Endothelial cell of umbilical vein (primary cell): ENCODE measurements at regions not wholly inside any gene's neighbourhood (a gene's known extent, or its start where the extent isn't known, plus 50 kb on each side); places are given as distances from the start of the nearest gene placed in this dataset.

ENCODE experiments used
- EZH2 ChIP-seq: IDR thresholded peaks from 2 replicates; pipeline ENCODE4 v1.6.1; 2012; ENCODE audit warnings: borderline replicate concordance, low read depth, mild to moderate bottlenecking, moderate library complexity, low read length, inconsistent platforms; ENCODE audit not compliant: severe bottlenecking
- JUN ChIP-seq: IDR thresholded peaks from 2 replicates; pipeline ENCODE4 v1.6.1; 2011; ENCODE audit warnings: borderline replicate concordance, low read depth; ENCODE audit not compliant: insufficient read length, insufficient read depth
- MYC ChIP-seq: IDR thresholded peaks from one replicate; pipeline ENCODE4 v1.6.1; 2011; ENCODE audit warnings: mild to moderate bottlenecking, low read depth, low read length
- POLR2A ChIP-seq: IDR thresholded peaks from 2 replicates; pipeline ENCODE4 v1.6.1; 2012; ENCODE audit warnings: low read depth, mild to moderate bottlenecking, control low read depth, low read length
- POLR2AphosphoS5 ChIP-seq: IDR thresholded peaks from 2 replicates; pipeline ENCODE4 v1.6.1; 2012; ENCODE audit warnings: low read depth, mild to moderate bottlenecking, control low read depth, low read length, moderate library complexity; ENCODE audit not compliant: insufficient read depth
- TF ChIP-seq, protein P1 (sequence below), 2 donors: IDR thresholded peaks; 1 replicate in 1 of 2; 2 replicates in 1 of 2; pipeline ENCODE4 v1.5.1; 2011; ENCODE audit warnings: low read length in 2 of 2, mild to moderate bottlenecking in 2 of 2, moderate library complexity in 2 of 2, control low read depth in 1 of 2, inconsistent platforms in 1 of 2, low read depth in 1 of 2; ENCODE audit not compliant: insufficient read depth in 1 of 2; ENCODE audit errors: extremely low read depth in 1 of 2
- TF ChIP-seq, protein P2 (sequence below): IDR thresholded peaks from 2 replicates; pipeline ENCODE4 v1.6.1; 2011; ENCODE audit not compliant: insufficient read depth, insufficient read length

DNA sequence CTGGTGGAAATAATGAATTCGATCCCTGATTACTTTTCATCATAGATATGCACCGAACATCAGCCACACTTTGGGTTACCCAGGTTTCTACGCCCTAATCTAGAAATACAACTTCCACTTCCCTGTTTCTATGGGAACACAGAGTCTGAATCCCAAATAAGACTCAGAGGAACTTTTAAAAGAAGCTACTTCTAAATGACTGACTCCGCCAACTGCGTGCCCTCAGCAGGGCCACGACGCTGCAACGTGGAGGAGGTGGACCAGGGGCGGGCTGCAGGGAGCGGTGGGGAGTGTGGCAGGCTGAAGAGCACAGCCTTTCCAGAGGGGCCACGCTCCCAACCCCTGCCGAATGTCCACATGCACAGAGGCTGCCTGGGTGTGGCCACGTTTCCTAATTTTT, 304.0 kb downstream of the SHANK2 start:
- TF ChIP-seq, protein P1, sequence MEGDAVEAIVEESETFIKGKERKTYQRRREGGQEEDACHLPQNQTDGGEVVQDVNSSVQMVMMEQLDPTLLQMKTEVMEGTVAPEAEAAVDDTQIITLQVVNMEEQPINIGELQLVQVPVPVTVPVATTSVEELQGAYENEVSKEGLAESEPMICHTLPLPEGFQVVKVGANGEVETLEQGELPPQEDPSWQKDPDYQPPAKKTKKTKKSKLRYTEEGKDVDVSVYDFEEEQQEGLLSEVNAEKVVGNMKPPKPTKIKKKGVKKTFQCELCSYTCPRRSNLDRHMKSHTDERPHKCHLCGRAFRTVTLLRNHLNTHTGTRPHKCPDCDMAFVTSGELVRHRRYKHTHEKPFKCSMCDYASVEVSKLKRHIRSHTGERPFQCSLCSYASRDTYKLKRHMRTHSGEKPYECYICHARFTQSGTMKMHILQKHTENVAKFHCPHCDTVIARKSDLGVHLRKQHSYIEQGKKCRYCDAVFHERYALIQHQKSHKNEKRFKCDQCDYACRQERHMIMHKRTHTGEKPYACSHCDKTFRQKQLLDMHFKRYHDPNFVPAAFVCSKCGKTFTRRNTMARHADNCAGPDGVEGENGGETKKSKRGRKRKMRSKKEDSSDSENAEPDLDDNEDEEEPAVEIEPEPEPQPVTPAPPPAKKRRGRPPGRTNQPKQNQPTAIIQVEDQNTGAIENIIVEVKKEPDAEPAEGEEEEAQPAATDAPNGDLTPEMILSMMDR (IDR thresholded peaks at IDR 0.05; ENCODE audit: extremely low read depth in 1 of 2, insufficient read depth in 1 of 2, low read depth in 1 of 2, low read length in 2 of 2): no peak
- no peak for TF ChIP-seq POLR2AphosphoS5
- TF ChIP-seq POLR2A: no peak
- no peak for TF ChIP-seq EZH2
- TF ChIP-seq MYC: no peak
- TF ChIP-seq JUN: no peak
- TF ChIP-seq, protein P2, sequence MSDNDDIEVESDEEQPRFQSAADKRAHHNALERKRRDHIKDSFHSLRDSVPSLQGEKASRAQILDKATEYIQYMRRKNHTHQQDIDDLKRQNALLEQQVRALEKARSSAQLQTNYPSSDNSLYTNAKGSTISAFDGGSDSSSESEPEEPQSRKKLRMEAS: no peak
